Hematopoietic multipotent progenitor cell (in vitro differentiated cells): ENCODE measurements at regions not wholly inside any gene's neighbourhood (a gene's known extent, or its start where the extent isn't known, plus 50 kb on each side); places are given as distances from the start of the nearest gene placed in this dataset. TPM values are rescaled to one million over a fixed set of nuclear protein-coding genes. Genes with fewer than 3 reads are reported as not detected.

ENCODE experiments used
- DNase-seq, 3 donors: peaks; one replicate each; pipeline ENCODE4 v3.0.0-alpha.2; 2011 to 2015; ENCODE audit warnings: low read depth in 2 of 3, low spot score in 2 of 3
- small RNA-seq: library from RNA; depleted of rRNA; stranded (forward); fragments of <200 nt; gene quantifications from one replicate; pipeline ENCODE3, GENCODE V24; 2012

GRCh38 chr18:72948439-72948838 lies 80.7 kb upstream of the NETO1 start:
- DNase-seq = no peak

GRCh38 chr18:72942766-72943165 lies 75.0 kb upstream of the NETO1 start:
- DNase-seq = no peak

GRCh38 chr18:72940986-72941385 lies 73.2 kb upstream of the NETO1 start:
- no peak for DNase-seq

- DNase-seq = no peak
These were observed 72.7 kb upstream of the NETO1 start for GRCh38 chr18:72940509-72940908.

- DNase-seq = no peak
These were observed 68.0 kb upstream of the NETO1 start for GRCh38 chr18:72935744-72936143.

- no peak for DNase-seq
These were observed 55.1 kb upstream of the NETO1 start for GRCh38 chr18:72922895-72923294.

Small RNA genes lying in the stretch of these regions (small RNA-seq; reads per million reads assigned to genes)
- gene RN7SL401P = not detected
